Neural progenitor cell (in vitro differentiated cells): ENCODE measurements at regions not wholly inside any gene's neighbourhood (a gene's known extent, or its start where the extent isn't known, plus 50 kb on each side); places are given as distances from the start of the nearest gene placed in this dataset.

Experiments used
- DNase-seq: peaks from one replicate; pipeline ENCODE4 v3.0.0-alpha.2; 2016; ENCODE audit warnings: low spot score
- H2AFZ ChIP-seq: fragments of 200-600 bp; sonication (generic); replicated peaks from 2 replicates; pipeline ENCODE4 v1.6.1; 2016; ENCODE audit warnings: antibody characterized with exemption
- H3F3A ChIP-seq: fragments of 200-600 bp; sonication (generic); 2 replicates; pipeline ENCODE4 v1.6.1; 2016; ENCODE audit warnings: antibody characterized with exemption, low read depth
- H3K27ac ChIP-seq: fragments of 200-600 bp; sonication (generic); 2 replicates; pipeline ENCODE4 v1.5.1; 2016; ENCODE audit warnings: mild to moderate bottlenecking
- H3K27me3 ChIP-seq: fragments of 200-600 bp; sonication (generic); 2 replicates; pipeline ENCODE4 v1.6.1; 2016; ENCODE audit warnings: mild to moderate bottlenecking, moderate library complexity
- H3K36me3 ChIP-seq: fragments of 200-600 bp; sonication (generic); 2 replicates; pipeline ENCODE4 v1.5.1; 2016
- H3K4me1 ChIP-seq: fragments of 200-600 bp; sonication (generic); 2 replicates; pipeline ENCODE4 v1.6.1; 2016; ENCODE audit warnings: mixed run types
- H3K4me2 ChIP-seq: fragments of 200-600 bp; sonication (generic); 2 replicates; pipeline ENCODE4 v1.6.1; 2016
- H3K4me3 ChIP-seq: fragments of 200-600 bp; sonication (generic); 2 replicates; pipeline ENCODE4 v1.5.1; 2016
- H3K79me2 ChIP-seq: fragments of 200-600 bp; sonication (generic); 2 replicates; pipeline ENCODE4 v1.6.1; 2016; ENCODE audit warnings: low read depth
- H3K9ac ChIP-seq: fragments of 200-600 bp; sonication (generic); 2 replicates; pipeline ENCODE4 v1.6.1; 2016
- H3K9me3 ChIP-seq: fragments of 200-600 bp; sonication (generic); 2 replicates; pipeline ENCODE4 v1.5.1; 2016; ENCODE audit warnings: low read depth
- H4K20me1 ChIP-seq: fragments of 200-600 bp; sonication (generic); 2 replicates; pipeline ENCODE4 v1.6.1; 2016; ENCODE audit warnings: low read depth
- H3K27ac Mint-ChIP-seq: 3 replicates; pipeline ENCODE4 v1.8.0; 2021; ENCODE audit warnings: mixed read lengths
- H3K27me3 Mint-ChIP-seq: 2 replicates; pipeline ENCODE4 v1.8.0; 2022; ENCODE audit warnings: low read depth, mild to moderate bottlenecking, inconsistent platforms, moderate library complexity, mixed read lengths; ENCODE audit not compliant: insufficient read depth
- H3K36me3 Mint-ChIP-seq: 3 replicates; pipeline ENCODE4 v1.8.0; 2021; ENCODE audit warnings: mixed read lengths
- H3K4me1 Mint-ChIP-seq: 3 replicates; pipeline ENCODE4 v1.8.0; 2021; ENCODE audit warnings: mixed read lengths
- H3K4me3 Mint-ChIP-seq: 3 replicates; pipeline ENCODE4 v1.8.0; 2021; ENCODE audit warnings: mild to moderate bottlenecking, moderate library complexity, mixed read lengths
- H3K9me3 Mint-ChIP-seq: 3 replicates; pipeline ENCODE4 v1.8.0; 2020; ENCODE audit warnings: mixed read lengths
- CTCF ChIP-seq: fragments of 200-600 bp; sonication (generic); IDR thresholded peaks from 2 replicates; pipeline ENCODE4 v1.5.1; 2017; ENCODE audit warnings: antibody characterized with exemption, mild to moderate bottlenecking
- EZH2 ChIP-seq: fragments of 200-600 bp; sonication (generic); IDR thresholded peaks from 2 replicates; pipeline ENCODE4 v1.6.1; 2017; ENCODE audit warnings: antibody characterized with exemption, mild to moderate bottlenecking, moderate library complexity
- EZH2phosphoT487 ChIP-seq: fragments of 200-600 bp; sonication (generic); IDR thresholded peaks from 2 replicates; pipeline ENCODE4 v1.6.1; 2017; ENCODE audit warnings: antibody characterized with exemption

- Histone ChIP-seq H3K36me3 (no peaks in the 10 kb centered on the region), H4K20me1 (no peaks in the 10 kb centered on the region), H3K4me3 (no peak overlapping the region), H3K9me3 (no peaks in the 10 kb centered on the region), H3K27me3 (no peaks in the 10 kb centered on the region), H3F3A (no peaks in the 10 kb centered on the region), H3K79me2 (no peaks in the 10 kb centered on the region), H2AFZ (no peak overlapping the region), H3K4me1 (peaks cover 19% of the 10 kb centered on the region), H3K27ac (no peak overlapping the region), H3K4me2 (no peak overlapping the region), H3K9ac (no peak overlapping the region)
- H3K4me3 Mint-ChIP-seq: no peak overlapping the region
- H3K36me3 Mint-ChIP-seq: no peaks in the 10 kb centered on the region
- TF ChIP-seq EZH2phosphoT487 (no peak), EZH2 (no peak), CTCF (no peak)
- H3K27me3 Mint-ChIP-seq: no peaks in the 10 kb centered on the region
- H3K27ac Mint-ChIP-seq: no peak overlapping the region
- H3K9me3 Mint-ChIP-seq: peaks cover 5% of the 10 kb centered on the region
- H3K4me1 Mint-ChIP-seq: peaks cover 38% of the 10 kb centered on the region
- no peak for DNase-seq
Observed at GRCh38 chr6:148155293-148155692, 187.3 kb upstream of the SASH1 start.

DNA sequence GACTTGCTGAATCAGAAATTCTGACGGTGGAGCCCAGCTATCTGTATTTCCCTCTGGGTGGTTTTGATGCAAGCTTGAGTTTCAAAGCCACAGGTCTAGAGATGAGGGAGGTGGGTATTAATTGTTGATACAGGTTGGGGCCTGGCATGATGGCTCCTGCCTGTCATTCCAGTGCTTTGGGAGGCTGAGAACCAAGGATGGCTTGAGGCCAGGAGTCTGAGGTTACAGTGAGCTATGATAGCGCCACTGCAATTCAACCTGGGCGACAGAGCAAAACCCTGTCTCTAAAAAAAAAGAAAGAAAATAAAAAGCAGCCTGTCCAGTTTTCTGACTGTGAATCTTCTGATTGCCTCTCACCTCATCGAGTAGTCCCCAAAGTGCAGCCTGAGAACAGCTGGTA is 184.8 kb upstream of the SASH1 start:
- Mint-ChIP-seq H3K4me3 (no peak overlapping the region), H3K36me3 (no peaks in the 10 kb centered on the region)

DNA sequence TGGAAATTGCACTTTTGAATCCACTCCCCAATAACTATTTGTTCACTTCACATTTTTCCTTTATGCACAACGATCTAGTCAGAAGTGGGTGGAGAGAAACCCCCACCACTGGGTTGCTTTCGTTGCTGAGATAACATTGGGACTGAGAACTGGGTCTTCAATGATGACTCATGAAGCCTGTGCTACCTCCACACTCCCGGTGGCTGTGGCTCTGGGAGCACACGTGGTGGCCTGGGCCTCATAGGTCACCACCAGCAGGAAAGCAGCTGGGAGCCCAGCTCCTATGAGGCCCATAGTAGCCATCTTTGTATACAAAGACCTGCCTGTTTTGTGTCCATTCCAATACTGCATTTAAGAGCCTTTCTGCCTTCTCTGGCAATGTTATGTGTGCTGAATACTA is 178.0 kb upstream of the SASH1 start:
- no peak overlapping the region for H3K4me3 ChIP-seq
- Mint-ChIP-seq H3K36me3 (peaks cover 5% of the 10 kb centered on the region), H3K4me3 (no peak overlapping the region), H3K27ac (no peak overlapping the region), H3K4me1 (no peaks in the 10 kb centered on the region), H3K27me3 (no peaks in the 10 kb centered on the region), H3K9me3 (peaks cover 2% of the 10 kb centered on the region)
- H3K9me3 ChIP-seq: no peaks in the 10 kb centered on the region
- no peaks in the 10 kb centered on the region for H3K79me2 ChIP-seq
- H3K36me3 ChIP-seq: no peaks in the 10 kb centered on the region
- H3K4me2 ChIP-seq: no peak overlapping the region
- no peak overlapping the region for H2AFZ ChIP-seq
- no peak for DNase-seq
- no peak overlapping the region for H3K27ac ChIP-seq
- H3F3A ChIP-seq: no peaks in the 10 kb centered on the region
- no peaks in the 10 kb centered on the region for H4K20me1 ChIP-seq
- peaks cover 6% of the 10 kb centered on the region for H3K4me1 ChIP-seq
- no peak overlapping the region for H3K9ac ChIP-seq
- no peaks in the 10 kb centered on the region for H3K27me3 ChIP-seq
- TF ChIP-seq CTCF (no peak), EZH2 (no peak), EZH2phosphoT487 (no peak)

More for the DNA sequence above, 184.8 kb upstream of the SASH1 start:
- TF ChIP-seq EZH2: no peak
- H3K27ac Mint-ChIP-seq: peak overlapping the region; percentile 74
- no peak overlapping the region for H3K4me2 ChIP-seq
- H3K4me1 ChIP-seq: no peaks in the 10 kb centered on the region
- peaks cover 21% of the 10 kb centered on the region for H3K4me1 Mint-ChIP-seq
- no peaks in the 10 kb centered on the region for H3F3A ChIP-seq
- no peaks in the 10 kb centered on the region for H3K9me3 ChIP-seq
- no peaks in the 10 kb centered on the region for H3K36me3 ChIP-seq
- H3K4me3 ChIP-seq: no peak overlapping the region
- no peak overlapping the region for H3K9ac ChIP-seq
- no peak for DNase-seq
- no peak overlapping the region for H2AFZ ChIP-seq
- no peak overlapping the region for H3K27ac ChIP-seq
- H3K9me3 Mint-ChIP-seq: peaks cover 5% of the 10 kb centered on the region
- no peaks in the 10 kb centered on the region for H3K27me3 Mint-ChIP-seq
- H3K79me2 ChIP-seq: no peaks in the 10 kb centered on the region
- H3K27me3 ChIP-seq: no peaks in the 10 kb centered on the region
- no peaks in the 10 kb centered on the region for H4K20me1 ChIP-seq

DNA sequence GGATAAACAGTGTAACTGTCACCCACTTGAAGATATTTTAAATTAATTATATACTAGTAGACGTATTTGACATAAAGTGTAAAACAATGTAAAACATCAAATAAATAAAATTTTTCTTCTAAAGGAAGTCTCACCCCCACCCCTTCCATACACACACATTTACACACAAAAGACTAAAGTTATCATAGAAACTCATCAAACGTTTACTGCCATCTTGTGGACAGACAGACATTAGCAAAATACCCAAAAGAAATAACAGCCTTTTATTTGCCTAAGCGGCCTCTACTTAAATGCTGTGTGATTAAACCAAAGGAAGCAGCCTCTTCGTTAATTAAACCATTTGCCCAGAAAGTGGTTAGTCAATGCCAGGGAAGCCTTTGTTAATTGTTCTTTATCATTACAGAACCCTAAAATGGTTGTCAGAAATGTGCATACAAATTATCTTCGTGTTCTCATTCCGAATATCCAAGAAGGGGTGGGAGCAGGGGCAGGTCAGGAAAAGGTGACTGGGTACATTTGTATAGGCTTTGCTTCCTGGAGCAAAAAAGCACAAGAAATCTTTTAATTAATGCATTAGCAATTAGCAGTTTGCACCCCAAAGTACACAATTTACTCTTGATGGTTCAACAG is 176.2 kb upstream of the SASH1 start:
- H3K4me3 Mint-ChIP-seq: no peak overlapping the region
- no peak overlapping the region for H3K27ac Mint-ChIP-seq
- H3K27me3 Mint-ChIP-seq: no peaks in the 10 kb centered on the region
- H3K36me3 ChIP-seq: no peaks in the 10 kb centered on the region
- no peak overlapping the region for H3K27ac ChIP-seq
- H3K4me2 ChIP-seq: no peak overlapping the region
- no peaks in the 10 kb centered on the region for H3K9me3 ChIP-seq
- no peaks in the 10 kb centered on the region for H3F3A ChIP-seq
- H3K9me3 Mint-ChIP-seq: peaks cover 2% of the 10 kb centered on the region
- no peak overlapping the region for H2AFZ ChIP-seq
- no peak overlapping the region for H3K4me3 ChIP-seq
- no peaks in the 10 kb centered on the region for H4K20me1 ChIP-seq
- H3K4me1 Mint-ChIP-seq: no peaks in the 10 kb centered on the region
- TF ChIP-seq CTCF (peak; percentile 88), EZH2phosphoT487 (no peak), EZH2 (no peak)
- H3K36me3 Mint-ChIP-seq: peaks cover 5% of the 10 kb centered on the region
- no peaks in the 10 kb centered on the region for H3K27me3 ChIP-seq
- H3K9ac ChIP-seq: no peak overlapping the region
- H3K4me1 ChIP-seq: peaks cover 12% of the 10 kb centered on the region
- H3K79me2 ChIP-seq: no peaks in the 10 kb centered on the region
- DNase-seq: peak; percentile 61
